ENCODE measurements at regions not wholly inside any gene's neighbourhood (a gene's known extent, or its start where the extent isn't known, plus 50 kb on each side); places are given as distances from the start of the nearest gene placed in this dataset.

DNA sequence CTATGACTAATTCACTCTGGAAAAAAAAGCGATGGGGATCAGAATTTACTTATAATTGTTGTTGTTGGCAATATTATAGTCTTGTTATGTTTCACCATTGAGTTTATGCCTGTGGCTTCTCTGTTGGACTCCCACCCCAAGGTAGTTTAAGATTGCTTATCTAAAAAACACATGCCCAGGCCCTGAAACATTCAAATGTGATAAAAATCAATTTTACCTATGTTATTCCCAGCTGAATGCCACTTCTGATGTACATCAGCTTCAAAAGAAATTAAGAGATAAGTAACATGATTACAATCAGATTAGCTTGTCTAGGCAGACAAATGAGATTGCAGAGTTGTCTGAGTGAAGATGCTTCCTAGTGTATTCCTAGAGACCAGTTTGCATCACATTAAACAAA lies 484.7 kb downstream of the PCDH7 start:
- in situ Hi-C loops (cut with HindIII; ENCODE audit: low sequenced_read_pairs), result no loop called here
- TF ChIP-seq, protein P1, sequence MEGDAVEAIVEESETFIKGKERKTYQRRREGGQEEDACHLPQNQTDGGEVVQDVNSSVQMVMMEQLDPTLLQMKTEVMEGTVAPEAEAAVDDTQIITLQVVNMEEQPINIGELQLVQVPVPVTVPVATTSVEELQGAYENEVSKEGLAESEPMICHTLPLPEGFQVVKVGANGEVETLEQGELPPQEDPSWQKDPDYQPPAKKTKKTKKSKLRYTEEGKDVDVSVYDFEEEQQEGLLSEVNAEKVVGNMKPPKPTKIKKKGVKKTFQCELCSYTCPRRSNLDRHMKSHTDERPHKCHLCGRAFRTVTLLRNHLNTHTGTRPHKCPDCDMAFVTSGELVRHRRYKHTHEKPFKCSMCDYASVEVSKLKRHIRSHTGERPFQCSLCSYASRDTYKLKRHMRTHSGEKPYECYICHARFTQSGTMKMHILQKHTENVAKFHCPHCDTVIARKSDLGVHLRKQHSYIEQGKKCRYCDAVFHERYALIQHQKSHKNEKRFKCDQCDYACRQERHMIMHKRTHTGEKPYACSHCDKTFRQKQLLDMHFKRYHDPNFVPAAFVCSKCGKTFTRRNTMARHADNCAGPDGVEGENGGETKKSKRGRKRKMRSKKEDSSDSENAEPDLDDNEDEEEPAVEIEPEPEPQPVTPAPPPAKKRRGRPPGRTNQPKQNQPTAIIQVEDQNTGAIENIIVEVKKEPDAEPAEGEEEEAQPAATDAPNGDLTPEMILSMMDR (IDR thresholded peaks at IDR 0.05; ENCODE audit: low read depth, low read length), result no peak
- DNase-seq (ENCODE audit: low read depth, low spot score), result no peak
- H3K4me3 ChIP-seq (ENCODE audit: low read depth, low read length), result no peak overlapping the region

DNA sequence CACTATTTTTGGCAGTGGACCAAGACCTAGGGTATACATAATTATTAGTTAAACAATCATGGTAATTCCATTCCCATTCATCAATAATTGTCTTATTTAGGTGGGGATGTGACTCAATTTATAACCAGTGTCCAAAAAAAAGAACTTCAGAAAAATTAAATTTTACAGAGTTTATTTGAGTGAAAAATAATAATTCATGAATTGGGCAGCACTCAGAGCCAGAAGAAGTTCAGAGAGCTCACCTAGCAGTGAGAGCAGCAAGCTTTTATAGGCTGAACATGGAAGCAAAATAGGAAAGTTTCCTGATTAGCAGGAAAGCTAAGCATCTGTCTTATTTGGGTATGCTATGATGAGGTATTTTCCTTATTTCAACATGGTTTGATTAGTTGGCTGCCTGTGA lies 500.8 kb downstream of the PCDH7 start:
- in situ Hi-C loops (cut with HindIII; ENCODE audit: low sequenced_read_pairs), result no loop called here
- DNase-seq (ENCODE audit: low read depth, low spot score), result no peak
- H3K4me3 ChIP-seq (ENCODE audit: low read depth, low read length), result no peak overlapping the region
- TF ChIP-seq, protein P1 (IDR thresholded peaks at IDR 0.05; ENCODE audit: low read depth, low read length), result no peak

DNA sequence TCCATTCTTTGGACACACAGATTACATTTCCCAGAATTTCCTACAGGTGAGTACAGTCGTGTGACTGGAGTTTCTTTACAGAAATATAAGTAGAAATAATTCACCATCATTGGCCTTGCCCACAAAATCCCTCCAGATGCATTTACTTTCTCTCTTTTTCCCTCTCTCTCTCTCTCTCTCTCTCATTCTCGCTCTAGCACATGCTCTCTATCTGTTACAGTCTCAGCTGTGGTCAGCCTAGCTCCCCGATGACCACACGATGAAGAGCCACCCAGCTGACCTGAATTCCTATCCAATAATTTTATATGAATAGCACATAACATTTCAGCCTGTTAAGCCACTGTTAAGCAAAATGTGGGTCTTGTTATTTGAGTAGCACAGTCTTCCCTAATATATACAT lies 507.9 kb downstream of the PCDH7 start:
- no peak overlapping the region for H3K4me3 ChIP-seq (ENCODE audit: low read depth, low read length)
- no peak for DNase-seq (ENCODE audit: low read depth, low spot score)
- in situ Hi-C loops (cut with HindIII; ENCODE audit: low sequenced_read_pairs), result no loop called here
- TF ChIP-seq, protein P1 (IDR thresholded peaks at IDR 0.05; ENCODE audit: low read depth, low read length), result no peak

DNA sequence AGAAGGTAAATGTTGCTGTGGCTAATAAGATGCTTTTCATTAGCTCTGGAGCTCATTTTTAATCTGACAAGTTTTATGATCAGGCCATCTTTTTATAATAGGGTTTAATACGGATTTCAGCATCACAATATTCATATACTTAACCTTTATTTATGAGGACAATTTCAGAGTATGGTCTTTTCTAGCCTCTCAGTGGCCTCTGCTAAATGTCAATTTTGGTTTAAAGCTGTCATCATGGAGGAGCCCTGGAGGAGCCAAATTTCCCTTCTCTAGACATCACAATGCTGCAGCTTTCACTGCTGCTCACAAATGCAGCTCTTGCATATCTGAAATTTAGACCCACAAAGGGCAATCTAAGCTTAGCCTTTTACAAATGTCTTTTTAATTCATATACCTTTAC lies 510.4 kb downstream of the PCDH7 start:
- no peak for DNase-seq (ENCODE audit: low read depth, low spot score)
- TF ChIP-seq, protein P1 (IDR thresholded peaks at IDR 0.05; ENCODE audit: low read depth, low read length), result no peak
- H3K4me3 ChIP-seq (ENCODE audit: low read depth, low read length), result no peak overlapping the region
- in situ Hi-C loops (cut with HindIII; ENCODE audit: low sequenced_read_pairs), result no loop called here

DNA sequence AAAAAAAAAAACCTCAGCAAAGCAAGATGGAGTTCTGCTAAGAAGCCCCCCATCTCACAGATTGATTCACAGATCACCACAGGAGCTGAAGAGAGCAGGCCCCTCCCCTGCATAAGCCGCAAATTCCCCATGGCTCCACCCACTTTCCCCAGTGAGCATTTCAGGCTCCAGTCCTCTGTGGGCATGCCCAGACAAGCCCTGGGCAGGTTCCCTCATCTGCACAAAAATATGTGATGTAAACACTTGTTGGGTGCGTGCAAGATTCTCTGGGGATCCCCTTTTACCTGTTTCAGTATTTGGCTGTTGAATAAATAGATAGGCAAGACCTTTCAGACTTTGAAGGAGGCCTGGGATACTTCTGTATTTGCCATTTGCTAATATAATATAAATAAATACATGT lies 514.3 kb downstream of the PCDH7 start:
- in situ Hi-C loops (cut with HindIII; ENCODE audit: low sequenced_read_pairs), result no loop called here
- TF ChIP-seq, protein P1 (IDR thresholded peaks at IDR 0.05; ENCODE audit: low read depth, low read length), result no peak
- no peak overlapping the region for H3K4me3 ChIP-seq (ENCODE audit: low read depth, low read length)
- DNase-seq (ENCODE audit: low read depth, low spot score), result no peak

DNA sequence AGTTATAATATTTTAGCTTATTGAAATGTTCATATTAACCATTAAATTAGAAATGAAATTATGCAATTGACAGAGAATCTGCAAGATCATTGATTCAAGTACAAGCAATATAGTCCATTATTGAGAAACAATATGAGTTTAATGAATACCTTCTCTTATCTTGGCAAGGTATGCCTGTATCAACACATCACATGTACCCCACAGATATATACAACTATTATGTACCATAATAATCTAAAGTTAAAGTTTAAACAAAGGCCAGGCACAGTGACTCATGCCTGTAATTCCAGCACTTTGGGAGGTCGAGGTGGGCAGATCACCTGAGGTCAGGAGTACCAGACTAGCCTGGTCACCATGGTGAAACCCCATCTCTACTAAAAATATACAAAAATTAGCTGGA lies 514.7 kb downstream of the PCDH7 start:
- in situ Hi-C loops (cut with HindIII; ENCODE audit: low sequenced_read_pairs), result no loop called here
- no peak overlapping the region for H3K4me3 ChIP-seq (ENCODE audit: low read depth, low read length)
- DNase-seq (ENCODE audit: low read depth, low spot score), result no peak
- TF ChIP-seq, protein P1 (IDR thresholded peaks at IDR 0.05; ENCODE audit: low read depth, low read length), result no peak

Measured in astrocyte of the spinal cord (primary cell).